HL-60/S4 treated with retinoic acid at 250 ng/mL for 4 days and 3 days (cell line): ENCODE measurements at regions not wholly inside any gene's neighbourhood (a gene's known extent, or its start where the extent isn't known, plus 50 kb on each side); places are given as distances from the start of the nearest gene placed in this dataset.

Experiments
- in situ Hi-C: fragments of 300-500 bp; cut with MboI; formaldehyde crosslinking; loops from 2 replicates; pipeline ENCODE4 v1.7.0; 2022; ENCODE audit warnings: low sequenced_read_pairs

- in situ Hi-C loops = no loop called here
Observed at GRCh38 chr3:40848421-40848820, 323.7 kb downstream of the ZNF621 start.

- in situ Hi-C loops = no loop called here
Observed at GRCh38 chr3:40850861-40851260, 326.1 kb downstream of the ZNF621 start.

- in situ Hi-C loops = no loop called here
Observed at GRCh38 chr3:40851836-40852235, 327.1 kb downstream of the ZNF621 start.

GRCh38 chr3:40852712-40853111, 328.0 kb downstream of the ZNF621 start:
- in situ Hi-C loops = no loop called here

- in situ Hi-C loops = no loop called here
Observed at GRCh38 chr3:40853474-40853873, 328.7 kb downstream of the ZNF621 start.

GRCh38 chr3:40855871-40856270, 331.1 kb downstream of the ZNF621 start:
- in situ Hi-C loops = no loop called here

GRCh38 chr3:40858364-40859115, 333.8 kb downstream of the ZNF621 start:
- in situ Hi-C loops = no loop called here

- in situ Hi-C loops = no loop called here
Observed at GRCh38 chr3:40862946-40863345, 336.4 kb upstream of the CTNNB1 start.

- in situ Hi-C loops = no loop called here
Observed at GRCh38 chr3:40864146-40864782, 335.0 kb upstream of the CTNNB1 start.

GRCh38 chr3:40864915-40865314, 334.4 kb upstream of the CTNNB1 start:
- in situ Hi-C loops = no loop called here

GRCh38 chr3:40867797-40868196, 331.5 kb upstream of the CTNNB1 start:
- in situ Hi-C loops = no loop called here

GRCh38 chr3:40869013-40869412, 330.3 kb upstream of the CTNNB1 start:
- in situ Hi-C loops = no loop called here

- in situ Hi-C loops = no loop called here
Observed at GRCh38 chr3:40869939-40870338, 329.4 kb upstream of the CTNNB1 start.

GRCh38 chr3:40871394-40871793, 327.9 kb upstream of the CTNNB1 start:
- in situ Hi-C loops = no loop called here

GRCh38 chr3:40872258-40872920, 326.9 kb upstream of the CTNNB1 start:
- in situ Hi-C loops = no loop called here

GRCh38 chr3:40873476-40873875, 325.8 kb upstream of the CTNNB1 start:
- in situ Hi-C loops = no loop called here

GRCh38 chr3:40873934-40874699, 325.2 kb upstream of the CTNNB1 start:
- in situ Hi-C loops = no loop called here

GRCh38 chr3:40875581-40875980, 323.7 kb upstream of the CTNNB1 start:
- in situ Hi-C loops = no loop called here

GRCh38 chr3:40876009-40876408, 323.3 kb upstream of the CTNNB1 start:
- in situ Hi-C loops = no loop called here

GRCh38 chr3:40876496-40876895, 322.8 kb upstream of the CTNNB1 start:
- in situ Hi-C loops = no loop called here
